HepG2 (cell line): ENCODE measurements at regions not wholly inside any gene's neighbourhood (a gene's known extent, or its start where the extent isn't known, plus 50 kb on each side); places are given as distances from the start of the nearest gene placed in this dataset.

Experiments
- ATAC-seq: fragments of 200-7000 bp; cut with Tn5 transposase; 3 replicates; pipeline ENCODE4 v1.9.1; 2020; ENCODE audit warnings: mild to moderate bottlenecking, moderate library complexity
- BruUV-seq: library from RNA; stranded (reverse); fragments of 400-500 nt; replicated peaks from 2 replicates; lab custom pipeline; 2021; lab: Mats Ljungman, UMichigan
- CTCF ChIA-PET: fragments of 300-600 bp; formaldehyde crosslinking; extraction: SDS; loops from one replicate; lab custom pipeline; 2021; ENCODE audit warnings: low total read pairs, inconsistent platforms, low intra/inter-chr PET ratio; lab: Yijun Ruan, JAX
- POLR2A ChIA-PET: fragments of 350-600 bp; sonication (Branson Sonifier 250); formaldehyde crosslinking; loops from one replicate; lab custom pipeline; 2020; ENCODE audit warnings: antibody characterized with exemption, inconsistent platforms; lab: Yijun Ruan, JAX
- DNase-seq: peaks from one replicate; pipeline ENCODE4 v3.0.0-alpha.2; 2015; ENCODE audit warnings: low spot score
- FAIRE-seq: peaks from 3 replicates; lab custom pipeline; 2011; peaks lifted over from hg19 to GRCh38; lab: Jason Lieb, UNC
- H2AFZ ChIP-seq: one replicate; pipeline ENCODE4 v1.6.1; 2011; ENCODE audit warnings: low read length, inconsistent platforms
- H3K27ac ChIP-seq: fragments of 300-600 bp; 3 replicates; pipeline ENCODE4 v1.8.0; 2011; ENCODE audit warnings: mixed run types, mild to moderate bottlenecking, mixed read lengths, low read length, inconsistent platforms; ENCODE audit not compliant: insufficient read depth; ENCODE audit errors: extremely low read length
- H3K27me3 ChIP-seq, 2 experiments: fragments of 200-600 bp in 1 of 2; 2 replicates in 1 of 2; 3 replicates in 1 of 2; pipeline versions ENCODE4 v1.6.0 to v1.8.0; 2011; ENCODE audit warnings: low read length in 2 of 2, mild to moderate bottlenecking in 2 of 2, moderate library complexity in 2 of 2, inconsistent platforms in 1 of 2; ENCODE audit not compliant: insufficient read depth in 2 of 2, control insufficient read depth in 1 of 2
- H3K36me3 ChIP-seq, 2 experiments: fragments of 200-600 bp in 1 of 2; replicated peaks in 1 of 2; 2 replicates in 1 of 2; 3 replicates in 1 of 2; pipeline versions ENCODE4 v1.5.1 to v1.8.0; 2011; ENCODE audit warnings: low read length in 2 of 2, inconsistent platforms in 1 of 2; ENCODE audit not compliant: insufficient read depth in 2 of 2, control insufficient read depth in 1 of 2
- H3K4me1 ChIP-seq: 2 replicates; pipeline ENCODE4 v1.5.1; 2012; ENCODE audit warnings: low read length, inconsistent platforms; ENCODE audit not compliant: insufficient read depth
- H3K4me2 ChIP-seq: 2 replicates; pipeline ENCODE4 v1.6.0; 2011; ENCODE audit warnings: low read depth, low read length, inconsistent platforms
- H3K4me3 ChIP-seq, 3 experiments: fragments of 200-600 bp in 1 of 3; sonication (generic), shearing (Covaris generic) in 1 of 3; replicated peaks in 1 of 3; 2 replicates each; pipeline ENCODE4 v1.5.1; 2011 to 2016; ENCODE audit warnings: low read length in 3 of 3, inconsistent platforms in 2 of 3, low read depth in 2 of 3, mild to moderate bottlenecking in 2 of 3, control low read depth in 1 of 3, mixed read lengths in 1 of 3; ENCODE audit not compliant: insufficient read depth in 1 of 3
- H3K79me2 ChIP-seq: one replicate; pipeline ENCODE4 v1.6.1; 2011; ENCODE audit warnings: low read length, inconsistent platforms; ENCODE audit not compliant: insufficient read depth
- H3K9ac ChIP-seq: 2 replicates; pipeline ENCODE4 v1.6.0; 2011; ENCODE audit warnings: mild to moderate bottlenecking, low read depth, low read length, inconsistent platforms; ENCODE audit not compliant: insufficient read depth
- H3K9me3 ChIP-seq: 2 replicates; pipeline ENCODE4 v1.5.1; 2012; ENCODE audit warnings: mild to moderate bottlenecking, low read length
- H4K20me1 ChIP-seq: 2 replicates; pipeline ENCODE4 v1.6.0; 2011; ENCODE audit warnings: inconsistent platforms, mild to moderate bottlenecking, low read length, moderate library complexity; ENCODE audit not compliant: insufficient read depth
- HMGXB4 ChIP-seq, 2 experiments: sonication (generic) in 1 of 2; formaldehyde crosslinking in 1 of 2; IDR thresholded peaks; 2 replicates each; pipeline versions ENCODE4 v1.4.0 to v1.6.1; 2018 to 2020; ENCODE audit warnings: missing genetic modification reagents in 2 of 2, borderline replicate concordance in 1 of 2, low read depth in 1 of 2, mild to moderate bottlenecking in 1 of 2, missing biosample characterization in 1 of 2
- HNRNPUL1 ChIP-seq: fragments of 200-400 bp; formaldehyde crosslinking; IDR thresholded peaks from 2 replicates; pipeline ENCODE4 v1.6.1; 2017; ENCODE audit warnings: low read depth, mild to moderate bottlenecking, low read length, moderate library complexity
- POLR2AphosphoS5 ChIP-seq: IDR thresholded peaks from 2 replicates; pipeline ENCODE4 v1.6.1; 2012; ENCODE audit warnings: low read depth, low read length
- SMC3 ChIP-seq: IDR thresholded peaks from 2 replicates; pipeline ENCODE4 v1.6.1; 2011; ENCODE audit warnings: low read length, improper control_type of control experiment
- ZBED4 ChIP-seq: sonication (generic); formaldehyde crosslinking; IDR thresholded peaks from 2 replicates; pipeline ENCODE4 v1.4.0; 2020; ENCODE audit warnings: missing genetic modification reagents, borderline replicate concordance
- WGBS: methylation state at CpG from one replicate; pipeline ENCODE4 v1.1.6; 2017; ENCODE audit warnings: low lambda C conversion rate; 5-methylcytosine and 5-hydroxymethylcytosine counted together
- in situ Hi-C: cut with HindIII; loops from 2 replicates; pipeline ENCODE4 v1.10.0; 2017; ENCODE audit warnings: low pct_unique_long_range_greater_than_20kb; ENCODE audit not compliant: extremely low pct_ligation_motif_present
- intact Hi-C: fragments of 100-400 bp; cut with micrococcal nuclease; formaldehyde crosslinking; loops from one replicate; pipeline ENCODE4 v1.10.0; 2022; ENCODE audit not compliant: unreplicated experiment
- TF ChIP-seq, protein P1 (sequence below): sonication (generic); formaldehyde crosslinking; IDR thresholded peaks from 2 replicates; pipeline ENCODE4 v1.4.0; 2020; ENCODE audit warnings: missing genetic modification reagents
- TF ChIP-seq, protein P2 (sequence below): sonication (generic); formaldehyde crosslinking; IDR thresholded peaks from 2 replicates; pipeline ENCODE4 v1.5.0; 2020; ENCODE audit warnings: mild to moderate bottlenecking, missing genetic modification reagents, borderline replicate concordance
- TF ChIP-seq, protein P3 (sequence below): sonication (generic); formaldehyde crosslinking; IDR thresholded peaks from 2 replicates; pipeline ENCODE4 v1.5.0; 2020; ENCODE audit warnings: missing genetic modification reagents

DNA sequence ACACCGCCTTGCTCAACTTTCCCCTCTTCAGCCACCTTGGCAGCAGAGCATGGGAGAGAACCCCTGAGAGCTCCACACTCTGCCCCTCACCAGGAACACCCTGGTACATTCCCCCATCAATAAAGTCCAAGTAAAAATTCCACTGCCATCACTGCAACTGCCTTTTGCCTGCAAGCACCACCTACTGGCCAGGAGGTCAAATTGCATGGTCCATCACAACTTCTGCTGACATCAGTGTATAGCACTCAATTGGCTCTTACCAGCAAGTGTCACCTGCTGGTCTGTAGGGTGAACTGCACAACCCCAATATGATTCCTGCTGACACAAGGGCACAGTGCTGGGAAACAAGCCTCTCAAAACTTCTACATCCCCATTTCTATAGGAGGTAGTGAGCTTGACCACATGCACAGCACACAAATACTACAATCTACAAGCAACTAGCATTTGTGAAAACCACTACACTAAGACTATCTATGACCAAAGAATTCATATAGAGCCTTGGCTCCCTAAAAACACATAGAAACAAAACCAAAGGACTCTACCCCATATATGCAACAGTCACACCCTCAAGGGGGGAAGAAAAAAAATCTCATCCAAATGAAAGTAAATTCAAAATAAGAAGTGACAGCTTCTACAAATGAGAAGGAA is 69.2 kb downstream of the FASLG start:
- WGBS, result 70% methylated on average over 1 of the region's 1 CpG
- ChIA-PET CTCF (interaction anchor here (0.8 to 2.3 kb wide), 3 partner anchors 119 to 725 kb away, joined by 3 to 19 read pairs (median 5); no protein-coding TSS in a partner anchor), POLR2A (no interaction called here)
- H3K9ac ChIP-seq, result no peak overlapping the region
- BruUV-seq, result no TSS peak
- DNase-seq (peak; percentile 71), ATAC-seq (peak; percentile 99), FAIRE-seq (peak; percentile 87)
- no peak overlapping the region for H3K4me2 ChIP-seq
- no peaks in the 10 kb centered on the region for H3K79me2 ChIP-seq
- no peaks in the 10 kb centered on the region for H3K4me1 ChIP-seq
- H3K9me3 ChIP-seq, result peaks cover 11% of the 10 kb centered on the region; the same call in 1 of the 2 replicates
- in situ Hi-C loops (loop anchor here (10.0 to 25.0 kb wide), 3 partner anchors 113 to 1109 kb away; partner anchors contain the start of gene C1orf105), intact Hi-C loops (loop anchor here (1.0 kb wide), 1 partner anchor 278 kb away; no protein-coding TSS in a partner anchor)
- no peak overlapping the region for H3K27ac ChIP-seq
- H4K20me1 ChIP-seq, result no peaks in the 10 kb centered on the region
- H3K36me3 ChIP-seq, result no peaks in the 10 kb centered on the region
- no peak overlapping the region for H2AFZ ChIP-seq
- H3K4me3 ChIP-seq, result no peak overlapping the region
- H3K27me3 ChIP-seq, result no peaks in the 10 kb centered on the region
- TF ChIP-seq, protein P1, sequence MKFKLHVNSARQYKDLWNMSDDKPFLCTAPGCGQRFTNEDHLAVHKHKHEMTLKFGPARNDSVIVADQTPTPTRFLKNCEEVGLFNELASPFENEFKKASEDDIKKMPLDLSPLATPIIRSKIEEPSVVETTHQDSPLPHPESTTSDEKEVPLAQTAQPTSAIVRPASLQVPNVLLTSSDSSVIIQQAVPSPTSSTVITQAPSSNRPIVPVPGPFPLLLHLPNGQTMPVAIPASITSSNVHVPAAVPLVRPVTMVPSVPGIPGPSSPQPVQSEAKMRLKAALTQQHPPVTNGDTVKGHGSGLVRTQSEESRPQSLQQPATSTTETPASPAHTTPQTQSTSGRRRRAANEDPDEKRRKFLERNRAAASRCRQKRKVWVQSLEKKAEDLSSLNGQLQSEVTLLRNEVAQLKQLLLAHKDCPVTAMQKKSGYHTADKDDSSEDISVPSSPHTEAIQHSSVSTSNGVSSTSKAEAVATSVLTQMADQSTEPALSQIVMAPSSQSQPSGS (CRISPR knock-in tag), result no peak
- no peak for TF ChIP-seq POLR2AphosphoS5
- no peak for TF ChIP-seq ZBED4
- no peak for TF ChIP-seq HNRNPUL1
- TF ChIP-seq HMGXB4 (CRISPR knock-in tag; IDR thresholded peaks at IDR 0.05; ENCODE audit: borderline replicate concordance in 1 of 2, low read depth in 1 of 2), result peak in 1 of 2 experiments; percentile 61; a peak in 2 of 4 replicates
- TF ChIP-seq, protein P2, sequence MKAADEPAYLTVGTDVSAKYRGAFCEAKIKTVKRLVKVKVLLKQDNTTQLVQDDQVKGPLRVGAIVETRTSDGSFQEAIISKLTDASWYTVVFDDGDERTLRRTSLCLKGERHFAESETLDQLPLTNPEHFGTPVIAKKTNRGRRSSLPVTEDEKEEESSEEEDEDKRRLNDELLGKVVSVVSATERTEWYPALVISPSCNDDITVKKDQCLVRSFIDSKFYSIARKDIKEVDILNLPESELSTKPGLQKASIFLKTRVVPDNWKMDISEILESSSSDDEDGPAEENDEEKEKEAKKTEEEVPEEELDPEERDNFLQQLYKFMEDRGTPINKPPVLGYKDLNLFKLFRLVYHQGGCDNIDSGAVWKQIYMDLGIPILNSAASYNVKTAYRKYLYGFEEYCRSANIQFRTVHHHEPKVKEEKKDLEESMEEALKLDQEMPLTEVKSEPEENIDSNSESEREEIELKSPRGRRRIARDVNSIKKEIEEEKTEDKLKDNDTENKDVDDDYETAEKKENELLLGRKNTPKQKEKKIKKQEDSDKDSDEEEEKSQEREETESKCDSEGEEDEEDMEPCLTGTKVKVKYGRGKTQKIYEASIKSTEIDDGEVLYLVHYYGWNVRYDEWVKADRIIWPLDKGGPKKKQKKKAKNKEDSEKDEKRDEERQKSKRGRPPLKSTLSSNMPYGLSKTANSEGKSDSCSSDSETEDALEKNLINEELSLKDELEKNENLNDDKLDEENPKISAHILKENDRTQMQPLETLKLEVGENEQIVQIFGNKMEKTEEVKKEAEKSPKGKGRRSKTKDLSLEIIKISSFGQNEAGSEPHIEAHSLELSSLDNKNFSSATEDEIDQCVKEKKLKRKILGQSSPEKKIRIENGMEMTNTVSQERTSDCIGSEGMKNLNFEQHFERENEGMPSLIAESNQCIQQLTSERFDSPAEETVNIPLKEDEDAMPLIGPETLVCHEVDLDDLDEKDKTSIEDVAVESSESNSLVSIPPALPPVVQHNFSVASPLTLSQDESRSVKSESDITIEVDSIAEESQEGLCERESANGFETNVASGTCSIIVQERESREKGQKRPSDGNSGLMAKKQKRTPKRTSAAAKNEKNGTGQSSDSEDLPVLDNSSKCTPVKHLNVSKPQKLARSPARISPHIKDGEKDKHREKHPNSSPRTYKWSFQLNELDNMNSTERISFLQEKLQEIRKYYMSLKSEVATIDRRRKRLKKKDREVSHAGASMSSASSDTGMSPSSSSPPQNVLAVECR (CRISPR knock-in tag), result no peak
- TF ChIP-seq, protein P3, sequence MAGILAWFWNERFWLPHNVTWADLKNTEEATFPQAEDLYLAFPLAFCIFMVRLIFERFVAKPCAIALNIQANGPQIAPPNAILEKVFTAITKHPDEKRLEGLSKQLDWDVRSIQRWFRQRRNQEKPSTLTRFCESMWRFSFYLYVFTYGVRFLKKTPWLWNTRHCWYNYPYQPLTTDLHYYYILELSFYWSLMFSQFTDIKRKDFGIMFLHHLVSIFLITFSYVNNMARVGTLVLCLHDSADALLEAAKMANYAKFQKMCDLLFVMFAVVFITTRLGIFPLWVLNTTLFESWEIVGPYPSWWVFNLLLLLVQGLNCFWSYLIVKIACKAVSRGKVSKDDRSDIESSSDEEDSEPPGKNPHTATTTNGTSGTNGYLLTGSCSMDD (CRISPR knock-in tag), result no peak
- TF ChIP-seq SMC3, result peak; percentile 67; the same call in 1 of the 2 replicates
